Activated T-helper 9 cell treated with anti-CD3 and anti-CD28 coated beads, Interleukin-2, amount 50 U/mL, for 16 hours (primary cell): ENCODE measurements at regions not wholly inside any gene's neighbourhood (a gene's known extent, or its start where the extent isn't known, plus 50 kb on each side); places are given as distances from the start of the nearest gene placed in this dataset.

ENCODE experiments used
- DNase-seq: peaks from one replicate; pipeline ENCODE4 v3.0.0-alpha.2; 2020; ENCODE audit warnings: low read depth

- no peak for DNase-seq
Observed at GRCh38 chr2:120936476-120937334, 201.0 kb downstream of the GLI2 start.

- no peak for DNase-seq
Observed at GRCh38 chr2:120937686-120938044, 202.0 kb downstream of the GLI2 start.

GRCh38 chr2:120938045-120938771, 202.5 kb downstream of the GLI2 start:
- DNase-seq: no peak

- DNase-seq: no peak
Observed at GRCh38 chr2:120939595-120940318, 204.1 kb downstream of the GLI2 start.

GRCh38 chr2:120940319-120940696, 204.6 kb downstream of the GLI2 start:
- no peak for DNase-seq

GRCh38 chr2:120940726-120941256, 205.1 kb downstream of the GLI2 start:
- no peak for DNase-seq

- no peak for DNase-seq
Observed at GRCh38 chr2:120941571-120942120, 206.0 kb downstream of the GLI2 start.

GRCh38 chr2:120942658-120943057, 207.0 kb downstream of the GLI2 start:
- no peak for DNase-seq

GRCh38 chr2:120943403-120944034, 207.9 kb downstream of the GLI2 start:
- no peak for DNase-seq

GRCh38 chr2:120944575-120944974, 208.9 kb downstream of the GLI2 start:
- DNase-seq: no peak

- no peak for DNase-seq
Observed at GRCh38 chr2:120945091-120945490, 209.4 kb downstream of the GLI2 start.

- DNase-seq: no peak
Observed at GRCh38 chr2:120945832-120946499, 210.3 kb downstream of the GLI2 start.

GRCh38 chr2:120947327-120947726, 211.7 kb downstream of the GLI2 start:
- DNase-seq: no peak

GRCh38 chr2:120947982-120948661, 212.5 kb downstream of the GLI2 start:
- DNase-seq: no peak

GRCh38 chr2:120948662-120949011, 213.0 kb downstream of the GLI2 start:
- DNase-seq: no peak

GRCh38 chr2:120949027-120949956, 213.6 kb downstream of the GLI2 start:
- no peak for DNase-seq

GRCh38 chr2:120949957-120950590, 214.4 kb downstream of the GLI2 start:
- no peak for DNase-seq

- no peak for DNase-seq
Observed at GRCh38 chr2:120951693-120952092, 216.0 kb downstream of the GLI2 start.

- no peak for DNase-seq
Observed at GRCh38 chr2:120952318-120952717, 216.7 kb downstream of the GLI2 start.
